ENCODE measurements at regions not wholly inside any gene's neighbourhood (a gene's known extent, or its start where the extent isn't known, plus 50 kb on each side); places are given as distances from the start of the nearest gene placed in this dataset.
"Not testable (repeated sequence)": the region's sequence is repeated elsewhere in the genome, so short reads cannot be mapped to it uniquely, and the experiment has no call there.

DNA sequence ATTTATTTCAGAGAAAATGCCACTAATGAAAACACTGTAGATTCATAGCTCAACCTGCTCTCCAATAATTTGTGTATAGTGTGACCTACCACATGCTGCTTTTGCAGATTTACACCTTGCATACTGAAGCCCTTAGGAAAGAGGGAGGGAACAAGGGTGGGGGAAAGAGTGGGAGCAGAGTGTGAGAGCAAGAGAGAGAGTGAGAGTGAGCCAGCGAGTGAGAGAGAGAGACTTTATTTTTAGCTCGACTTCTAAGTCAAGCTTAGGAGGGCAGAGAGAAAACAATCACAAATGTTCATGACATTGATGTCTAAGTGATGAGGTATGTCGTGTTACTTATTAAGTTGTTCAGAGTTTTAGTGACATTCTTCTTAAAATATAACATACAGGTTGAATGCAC lies 112.5 kb upstream of the HAND2 start:
- ATAC-seq (ENCODE audit: poor library complexity): peak; percentile 92

DNA sequence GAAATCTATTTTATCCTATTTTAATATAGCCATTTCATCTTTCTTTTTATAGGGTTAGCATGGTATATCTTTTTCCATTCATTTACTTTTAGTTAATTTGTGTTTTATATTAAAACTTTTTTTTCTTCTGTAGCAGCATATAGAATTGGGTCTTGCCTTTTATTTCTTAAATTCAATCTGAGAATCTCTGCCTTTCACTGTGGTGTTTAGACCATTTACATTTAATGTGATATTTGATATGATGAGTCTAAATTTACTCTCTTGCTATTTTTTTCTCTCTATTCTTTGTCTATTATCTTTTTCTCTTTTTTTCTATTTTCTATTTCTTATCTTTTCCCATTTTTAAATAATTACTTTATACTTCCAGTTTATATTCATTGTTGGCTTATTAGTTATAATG lies 105.4 kb upstream of the HAND2 start:
- intact Hi-C loops (cut with DNase I): no loop called here
- ATAC-seq (ENCODE audit: poor library complexity) (no peak), DNase-seq (no peak)

More for the DNA sequence above, 112.5 kb upstream of the HAND2 start:
- intact Hi-C loops (cut with DNase I): no loop called here
- no peak for DNase-seq

DNA sequence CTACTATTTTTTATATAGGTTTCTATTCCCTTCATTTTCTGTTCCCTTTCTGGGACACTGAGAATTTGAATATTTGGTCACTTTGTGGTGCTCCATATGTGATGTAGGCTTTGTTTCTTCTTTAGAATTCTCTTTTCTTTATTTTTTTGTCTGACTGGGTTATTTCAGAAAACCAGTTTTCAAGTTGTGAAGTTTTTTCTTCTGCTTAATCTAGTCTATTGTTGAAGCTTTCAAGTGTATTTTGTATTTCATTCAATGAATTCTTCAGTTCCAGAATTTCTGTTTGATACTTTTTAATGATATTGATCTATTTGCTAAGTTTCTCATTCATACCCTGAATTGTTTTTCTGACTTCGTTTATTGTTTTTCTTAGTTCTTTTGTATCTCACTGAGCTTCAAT lies 96.2 kb upstream of the HAND2 start:
- intact Hi-C loops (cut with DNase I): no loop called here
- ATAC-seq (ENCODE audit: poor library complexity) (no peak), DNase-seq (no peak)

DNA sequence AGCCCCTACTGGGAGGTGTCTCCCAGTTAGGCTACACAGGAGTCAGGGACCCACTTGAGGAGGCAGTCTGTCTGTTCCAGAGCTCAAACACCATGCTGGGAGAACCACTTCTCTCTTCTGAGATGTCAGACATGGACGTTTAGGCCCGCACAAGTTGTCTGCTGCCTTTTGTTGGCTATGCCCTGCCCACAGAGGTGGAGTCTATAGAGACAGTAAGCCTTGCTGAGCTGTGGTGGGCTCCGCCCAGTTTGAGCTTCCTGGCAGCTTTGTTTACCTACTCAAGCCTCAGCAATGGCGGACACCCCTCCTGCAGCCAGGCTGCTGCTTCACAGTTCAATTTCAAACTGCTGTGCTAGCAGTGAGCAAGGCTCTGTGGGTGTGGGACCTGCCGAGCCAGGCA lies 88.6 kb upstream of the HAND2 start:
- ATAC-seq (ENCODE audit: poor library complexity); intact Hi-C loops (cut with DNase I); DNase-seq: not testable (repeated sequence)

DNA sequence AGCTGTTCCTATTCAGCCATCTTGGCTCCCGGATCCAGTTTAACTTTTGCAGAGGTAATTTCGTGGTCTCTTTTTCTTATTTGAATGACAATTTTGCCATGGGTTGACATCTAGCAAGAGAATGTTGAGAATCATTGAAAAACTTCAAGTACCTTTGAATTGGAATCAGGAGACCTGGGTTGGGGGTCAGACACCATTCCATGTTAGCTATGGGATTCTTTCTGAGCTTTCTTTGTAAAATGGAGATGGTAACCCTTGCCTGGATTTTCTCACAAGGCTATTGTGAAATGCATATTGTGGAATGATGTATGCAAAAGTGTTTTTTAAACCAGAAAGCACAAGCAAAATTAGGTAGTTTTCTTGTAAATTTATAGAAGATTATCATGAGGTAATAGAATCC lies 79.1 kb upstream of the HAND2 start:
- no peak for DNase-seq
- intact Hi-C loops (cut with DNase I): no loop called here
- no peak for ATAC-seq (ENCODE audit: poor library complexity)

DNA sequence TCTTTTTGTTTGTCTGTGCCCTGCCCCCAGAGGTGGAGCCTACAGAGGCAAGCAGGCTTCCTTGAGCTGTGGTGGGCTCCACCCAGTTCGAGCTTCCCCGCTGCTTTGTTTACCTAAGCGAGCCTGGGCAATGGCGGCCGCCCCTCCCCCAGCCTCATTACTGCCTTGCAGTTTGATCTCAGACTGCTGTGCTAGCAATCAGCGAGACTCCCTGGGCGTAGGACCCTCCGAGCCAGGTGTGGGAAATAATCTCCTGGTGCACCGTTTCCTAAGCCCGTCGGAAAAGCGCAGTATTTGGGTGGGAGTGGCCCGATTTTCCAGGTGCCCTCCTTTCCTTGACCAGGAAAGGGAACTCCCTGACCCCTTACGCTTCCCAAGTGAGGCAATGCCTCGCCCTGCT lies 78.6 kb upstream of the HAND2 start:
- DNase-seq; intact Hi-C loops (cut with DNase I); ATAC-seq (ENCODE audit: poor library complexity): not testable (repeated sequence)

DNA sequence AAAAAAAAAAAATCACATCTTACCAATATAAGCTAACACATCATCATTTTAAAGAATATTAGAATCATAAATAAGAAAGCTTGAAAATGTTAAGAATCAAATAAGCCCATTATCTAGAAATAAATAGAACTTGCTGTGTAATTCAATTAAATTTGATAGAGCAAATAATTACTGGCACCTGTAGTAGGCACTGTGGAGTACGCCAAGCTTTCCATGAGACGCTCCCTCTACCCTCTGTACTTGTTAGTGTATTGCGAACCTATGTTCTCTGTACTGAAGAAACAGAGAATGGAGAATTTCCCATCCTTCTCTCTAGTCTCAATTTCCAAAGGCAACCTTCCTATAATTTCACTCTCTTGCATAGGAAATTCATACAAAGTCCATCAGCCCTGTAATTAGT lies 61.7 kb upstream of the HAND2 start:
- intact Hi-C loops (cut with DNase I): no loop called here
- no peak for DNase-seq
- no peak for ATAC-seq (ENCODE audit: poor library complexity)

DNA sequence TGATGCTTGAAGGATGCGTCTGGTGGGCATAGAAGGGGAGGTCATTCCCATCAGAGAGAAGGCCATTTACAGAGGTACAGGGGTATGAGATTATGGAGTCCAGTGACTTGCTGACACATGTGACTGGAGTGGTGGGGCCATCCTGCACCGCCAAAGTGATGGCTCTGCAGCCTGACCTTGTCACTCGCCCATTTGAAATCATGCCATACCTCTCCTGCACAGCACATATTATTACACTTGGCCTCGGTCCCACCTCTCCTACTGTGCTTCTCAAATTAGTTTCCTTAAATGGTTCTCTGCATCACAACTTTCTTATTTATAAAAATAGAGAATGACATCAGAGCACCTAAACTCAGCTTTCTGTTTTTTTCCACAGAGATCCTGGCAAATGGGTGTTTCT lies 60.7 kb upstream of the HAND2 start:
- ATAC-seq (ENCODE audit: poor library complexity): peak; percentile 55
- intact Hi-C loops (cut with DNase I): no loop called here

DNA sequence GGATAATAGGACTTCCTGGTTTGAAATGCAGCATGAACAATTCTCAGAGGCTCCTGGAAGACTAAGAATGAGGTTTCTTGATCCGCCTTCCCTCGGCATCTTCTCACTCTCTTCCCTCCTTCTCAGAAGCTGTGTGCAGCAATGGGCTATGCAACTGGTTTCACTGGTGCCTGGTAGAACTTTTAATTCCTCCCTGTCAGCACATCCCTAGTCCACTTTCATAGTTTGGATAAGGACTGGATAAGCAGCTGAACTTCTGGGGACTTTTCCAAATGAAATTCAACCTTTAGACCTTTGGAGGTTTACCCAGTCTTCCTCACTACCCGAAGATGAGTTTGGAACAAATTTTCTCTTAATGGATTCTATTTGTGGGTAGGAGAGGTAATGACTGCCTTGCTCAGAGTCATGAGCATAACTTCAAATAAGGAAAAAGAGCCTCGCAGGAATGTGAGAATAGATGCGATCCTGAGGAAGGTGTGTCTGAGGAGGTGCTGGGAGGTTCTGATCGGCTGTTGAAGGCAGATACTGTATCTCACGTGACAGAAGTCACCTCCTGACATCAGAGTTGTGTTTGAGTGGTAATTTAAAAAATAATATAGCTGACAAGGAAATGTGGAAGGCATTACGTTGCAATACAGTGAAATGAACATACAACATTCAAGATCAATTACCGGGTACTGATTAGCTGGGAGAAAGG lies 56.0 kb upstream of the HAND2 start:
- DNase-seq: no peak
- intact Hi-C loops (cut with DNase I): no loop called here
- peak; percentile 77 for ATAC-seq (ENCODE audit: poor library complexity)

More for the DNA sequence above, 60.7 kb upstream of the HAND2 start:
- DNase-seq: no peak

DNA sequence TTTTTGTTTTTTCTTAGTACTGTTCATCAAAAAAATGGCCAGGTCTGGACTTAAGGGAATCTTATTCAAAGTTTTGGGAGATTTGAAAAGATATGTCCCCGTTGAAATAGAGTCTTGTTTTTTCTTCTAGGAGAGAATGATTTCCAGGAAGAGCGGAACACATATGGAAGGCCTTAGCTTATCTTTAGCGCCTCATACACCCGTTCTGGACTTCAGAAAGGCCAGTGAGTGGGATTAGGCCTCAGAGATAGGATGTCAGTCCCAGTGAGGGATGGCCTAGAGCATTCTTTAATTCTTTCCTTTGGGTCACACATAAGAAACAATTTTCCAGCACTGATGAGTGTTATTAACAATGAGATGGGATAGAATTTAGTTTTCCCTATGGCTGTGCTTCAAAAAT lies 54.5 kb upstream of the HAND2 start:
- ATAC-seq (ENCODE audit: poor library complexity) (no peak), DNase-seq (no peak)
- intact Hi-C loops (cut with DNase I): no loop called here
